ENCODE measurements at regions not wholly inside any gene's neighbourhood (a gene's known extent, or its start where the extent isn't known, plus 50 kb on each side); places are given as distances from the start of the nearest gene placed in this dataset.

DNA sequence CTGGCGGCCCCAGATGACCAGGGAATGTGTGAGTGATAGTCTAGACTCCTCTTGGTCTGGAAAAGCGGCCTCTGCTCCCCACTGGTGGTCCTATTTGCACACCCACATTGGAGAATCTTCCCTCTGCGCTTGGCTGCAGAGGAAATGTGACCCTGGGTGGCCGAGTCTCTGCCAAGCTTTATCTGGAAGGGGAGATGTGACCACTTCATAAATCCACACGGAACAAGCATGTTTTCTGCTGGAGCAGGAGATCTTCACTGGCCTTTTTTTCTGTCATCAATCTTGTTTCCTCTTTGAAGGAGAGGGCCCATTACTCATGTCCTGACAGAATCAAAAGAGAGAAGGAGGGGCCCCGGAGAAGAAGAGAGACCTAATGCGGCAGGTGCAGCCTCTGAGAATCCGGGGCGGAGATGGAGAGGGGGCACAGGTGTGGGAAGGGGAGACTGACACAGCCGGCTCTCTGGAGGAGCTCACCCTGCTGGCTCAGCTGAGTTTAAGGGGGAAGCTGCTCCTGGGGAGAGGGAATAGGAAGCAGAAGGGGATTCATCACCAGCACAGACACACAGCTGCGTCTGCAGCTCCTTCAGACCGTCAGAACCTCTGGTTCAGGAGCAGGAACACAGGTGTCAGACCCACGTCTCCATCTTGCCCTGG is 116.3 kb downstream of the SOX9 start:
- Histone ChIP-seq H3K79me2 (ENCODE audit: low read length) (no peaks in the 10 kb centered on the region), H3K9me3 (replicated peaks; ENCODE audit: insufficient read depth, low read length) (no peaks in the 10 kb centered on the region), H4K20me1 (ENCODE audit: insufficient read depth, low read length) (no peaks in the 10 kb centered on the region), H3K36me3 (replicated peaks; ENCODE audit: insufficient read depth, low read length) (no peaks in the 10 kb centered on the region), H3K27me3 (replicated peaks; ENCODE audit: insufficient read depth, low read length) (no peaks in the 10 kb centered on the region), H3K4me3 (ENCODE audit: low read length) (no peak overlapping the region), H2AFZ (ENCODE audit: low read length) (no peak overlapping the region), H3K27ac (ENCODE audit: low read length) (no peak overlapping the region), H3K9ac (ENCODE audit: low read length) (no peak overlapping the region), H3K4me1 (ENCODE audit: low read length) (no peaks in the 10 kb centered on the region), H3F3A (ENCODE audit: insufficient read depth, low read length) (no peaks in the 10 kb centered on the region), H3K4me2 (ENCODE audit: low read depth, low read length) (no peak overlapping the region), H3K9me2 (replicated peaks; ENCODE audit: insufficient read depth, low read length) (no peaks in the 10 kb centered on the region)
- no peak for DNase-seq
- TF ChIP-seq EZH2phosphoT487 (IDR thresholded peaks at IDR 0.05; ENCODE audit: low read length): no peak
- TF ChIP-seq, protein P1, sequence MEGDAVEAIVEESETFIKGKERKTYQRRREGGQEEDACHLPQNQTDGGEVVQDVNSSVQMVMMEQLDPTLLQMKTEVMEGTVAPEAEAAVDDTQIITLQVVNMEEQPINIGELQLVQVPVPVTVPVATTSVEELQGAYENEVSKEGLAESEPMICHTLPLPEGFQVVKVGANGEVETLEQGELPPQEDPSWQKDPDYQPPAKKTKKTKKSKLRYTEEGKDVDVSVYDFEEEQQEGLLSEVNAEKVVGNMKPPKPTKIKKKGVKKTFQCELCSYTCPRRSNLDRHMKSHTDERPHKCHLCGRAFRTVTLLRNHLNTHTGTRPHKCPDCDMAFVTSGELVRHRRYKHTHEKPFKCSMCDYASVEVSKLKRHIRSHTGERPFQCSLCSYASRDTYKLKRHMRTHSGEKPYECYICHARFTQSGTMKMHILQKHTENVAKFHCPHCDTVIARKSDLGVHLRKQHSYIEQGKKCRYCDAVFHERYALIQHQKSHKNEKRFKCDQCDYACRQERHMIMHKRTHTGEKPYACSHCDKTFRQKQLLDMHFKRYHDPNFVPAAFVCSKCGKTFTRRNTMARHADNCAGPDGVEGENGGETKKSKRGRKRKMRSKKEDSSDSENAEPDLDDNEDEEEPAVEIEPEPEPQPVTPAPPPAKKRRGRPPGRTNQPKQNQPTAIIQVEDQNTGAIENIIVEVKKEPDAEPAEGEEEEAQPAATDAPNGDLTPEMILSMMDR (IDR thresholded peaks at IDR 0.05; ENCODE audit: low read length): no peak
- no peak for TF ChIP-seq EZH2 (optimal IDR thresholded peaks at IDR 0.05; ENCODE audit: low read depth, low read length)

DNA sequence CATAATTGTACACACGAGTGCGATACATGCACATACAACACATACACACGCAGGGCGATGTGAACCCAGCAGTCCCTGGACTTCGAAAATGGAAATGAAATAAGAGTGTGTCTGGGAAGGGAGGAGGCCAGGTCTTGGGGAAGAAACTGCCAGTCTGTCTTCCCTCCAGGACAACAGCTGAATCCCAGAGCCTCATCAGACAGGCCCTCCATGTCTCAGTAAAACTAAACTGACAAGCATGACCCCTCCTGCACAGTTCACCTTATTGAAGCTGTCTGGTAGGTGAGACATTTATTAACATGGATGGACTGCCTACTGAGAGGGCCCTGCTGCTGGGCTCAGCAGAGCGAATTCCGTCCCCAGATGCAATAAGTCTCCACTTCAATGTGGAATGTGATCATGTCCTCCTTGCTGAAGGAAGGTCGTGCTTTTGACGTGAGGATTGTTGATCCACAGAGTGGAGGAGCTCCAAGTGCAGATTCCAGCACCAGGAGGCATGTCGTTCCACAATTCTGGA is 117.4 kb downstream of the SOX9 start:
- Histone ChIP-seq H3K9ac (ENCODE audit: low read length) (no peak overlapping the region), H3F3A (ENCODE audit: insufficient read depth, low read length) (no peaks in the 10 kb centered on the region), H3K9me2 (replicated peaks; ENCODE audit: insufficient read depth, low read length) (no peaks in the 10 kb centered on the region), H3K79me2 (ENCODE audit: low read length) (no peaks in the 10 kb centered on the region), H3K27ac (ENCODE audit: low read length) (no peak overlapping the region), H3K4me1 (ENCODE audit: low read length) (no peaks in the 10 kb centered on the region), H3K4me3 (ENCODE audit: low read length) (no peak overlapping the region), H4K20me1 (ENCODE audit: insufficient read depth, low read length) (no peaks in the 10 kb centered on the region), H3K36me3 (replicated peaks; ENCODE audit: insufficient read depth, low read length) (no peaks in the 10 kb centered on the region), H3K9me3 (replicated peaks; ENCODE audit: insufficient read depth, low read length) (no peaks in the 10 kb centered on the region), H3K27me3 (replicated peaks; ENCODE audit: insufficient read depth, low read length) (no peaks in the 10 kb centered on the region), H2AFZ (ENCODE audit: low read length) (no peak overlapping the region), H3K4me2 (ENCODE audit: low read depth, low read length) (no peak overlapping the region)
- TF ChIP-seq EZH2phosphoT487 (IDR thresholded peaks at IDR 0.05; ENCODE audit: low read length) (no peak), EZH2 (optimal IDR thresholded peaks at IDR 0.05; ENCODE audit: low read depth, low read length) (no peak)
- TF ChIP-seq, protein P1 (IDR thresholded peaks at IDR 0.05; ENCODE audit: low read length): no peak
- no peak for DNase-seq

DNA sequence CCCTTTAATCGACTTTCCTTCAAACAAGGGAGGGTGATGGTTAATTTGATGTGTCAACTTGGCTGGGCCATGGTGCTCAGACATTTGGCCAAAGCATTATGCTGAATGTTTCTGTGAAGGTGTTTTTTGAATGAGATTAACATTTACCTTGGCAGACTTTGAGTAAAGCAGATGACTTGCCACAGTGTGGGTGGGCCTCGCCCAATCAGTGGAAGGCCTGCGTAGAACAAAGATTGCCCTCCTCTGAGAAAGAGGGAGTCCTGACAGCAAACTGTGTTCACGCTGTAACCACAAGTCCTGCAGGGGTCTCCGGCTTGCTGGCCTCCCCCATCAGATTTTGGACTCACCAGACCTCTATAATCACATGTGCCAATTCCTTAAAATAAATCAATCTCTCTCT is 118.7 kb downstream of the SOX9 start:
- H3K9me2 ChIP-seq (replicated peaks; ENCODE audit: insufficient read depth, low read length): no peaks in the 10 kb centered on the region
- TF ChIP-seq, protein P1 (IDR thresholded peaks at IDR 0.05; ENCODE audit: low read length): no peak
- no peak for TF ChIP-seq EZH2 (optimal IDR thresholded peaks at IDR 0.05; ENCODE audit: low read depth, low read length)
- no peak for TF ChIP-seq EZH2phosphoT487 (IDR thresholded peaks at IDR 0.05; ENCODE audit: low read length)
- DNase-seq: no peak
- no peaks in the 10 kb centered on the region for H3K27me3 ChIP-seq (replicated peaks; ENCODE audit: insufficient read depth, low read length)
- no peak overlapping the region for H2AFZ ChIP-seq (ENCODE audit: low read length)
- H3K27ac ChIP-seq (ENCODE audit: low read length): no peak overlapping the region
- no peaks in the 10 kb centered on the region for H4K20me1 ChIP-seq (ENCODE audit: insufficient read depth, low read length)
- no peaks in the 10 kb centered on the region for H3K79me2 ChIP-seq (ENCODE audit: low read length)
- no peaks in the 10 kb centered on the region for H3F3A ChIP-seq (ENCODE audit: insufficient read depth, low read length)
- H3K4me3 ChIP-seq (ENCODE audit: low read length): no peak overlapping the region
- no peak overlapping the region for H3K4me2 ChIP-seq (ENCODE audit: low read depth, low read length)
- no peaks in the 10 kb centered on the region for H3K36me3 ChIP-seq (replicated peaks; ENCODE audit: insufficient read depth, low read length)
- no peaks in the 10 kb centered on the region for H3K4me1 ChIP-seq (ENCODE audit: low read length)
- H3K9ac ChIP-seq (ENCODE audit: low read length): no peak overlapping the region
- H3K9me3 ChIP-seq (replicated peaks; ENCODE audit: insufficient read depth, low read length): no peaks in the 10 kb centered on the region
